H1 (cell line): ENCODE measurements at regions not wholly inside any gene's neighbourhood (a gene's known extent, or its start where the extent isn't known, plus 50 kb on each side); places are given as distances from the start of the nearest gene placed in this dataset.

Source experiments
- CTCF ChIA-PET: fragments of 300-600 bp; sonication (Branson Sonifier 250); formaldehyde crosslinking; loops from one replicate; lab custom pipeline; 2021; ENCODE audit not compliant: partially characterized antibody; lab: Charles Lee
- POLR2A ChIA-PET: fragments of 300-600 bp; sonication (Branson Sonifier 250); formaldehyde crosslinking; loops from one replicate; lab custom pipeline; 2021; ENCODE audit warnings: inconsistent platforms; ENCODE audit not compliant: partially characterized antibody; lab: Charles Lee
- DNase-seq, 2 experiments: peaks; one replicate each; pipeline versions ENCODE4 v3.0.0 to v3.0.0-alpha.2; 2010 to 2022; ENCODE audit warnings: low spot score in 2 of 2, low read depth in 1 of 2, mixed read lengths in 1 of 2
- FAIRE-seq: peaks from 2 replicates; lab custom pipeline; 2011; peaks lifted over from hg19 to GRCh38; lab: Jason Lieb, UNC
- H2AFZ ChIP-seq: 2 replicates; pipeline ENCODE4 v1.8.1; 2012; ENCODE audit warnings: low read length, inconsistent platforms
- H2AK5ac ChIP-seq: 2 replicates; pipeline ENCODE4 v1.6.1; 2013; ENCODE audit warnings: low read depth, low read length
- H2BK120ac ChIP-seq: replicated peaks from 2 replicates; pipeline ENCODE3; 2013; ENCODE audit warnings: low read depth, low read length, inconsistent platforms
- H2BK12ac ChIP-seq: 2 replicates; pipeline ENCODE4 v1.6.1; 2013; ENCODE audit warnings: low read depth, low read length
- H2BK15ac ChIP-seq: 2 replicates; pipeline ENCODE4 v1.6.1; 2013; ENCODE audit warnings: low read length
- H2BK20ac ChIP-seq: 2 replicates; pipeline ENCODE4 v1.6.1; 2013; ENCODE audit warnings: low read length
- H2BK5ac ChIP-seq: 2 replicates; pipeline ENCODE4 v1.6.1; 2013; ENCODE audit warnings: low read depth, low read length
- H3K14ac ChIP-seq: 2 replicates; pipeline ENCODE4 v1.6.1; 2013; ENCODE audit warnings: inconsistent platforms; ENCODE audit not compliant: insufficient read length
- H3K18ac ChIP-seq: 2 replicates; pipeline ENCODE4 v1.6.1; 2013; ENCODE audit warnings: low read length; ENCODE audit errors: extremely low read depth
- H3K23ac ChIP-seq: 2 replicates; pipeline ENCODE4 v1.6.1; 2013; ENCODE audit warnings: inconsistent platforms; ENCODE audit not compliant: insufficient read length
- H3K23me2 ChIP-seq: 2 replicates; pipeline ENCODE4 v1.6.1; 2013; ENCODE audit warnings: low read depth, low read length
- H3K27ac ChIP-seq: 2 replicates; pipeline ENCODE4 v1.6.1; 2011; ENCODE audit warnings: low read depth, low read length, inconsistent platforms
- H3K27me3 ChIP-seq, 4 experiments: replicated peaks in 1 of 4; 1 replicate in 1 of 4; 2 replicates in 3 of 4; pipeline versions ENCODE4 v1.6.1 to v1.8.1; 2011 to 2013; ENCODE audit warnings: low read length in 3 of 4, mild to moderate bottlenecking in 3 of 4, inconsistent platforms in 2 of 4, mixed read lengths in 2 of 4, moderate library complexity in 1 of 4; ENCODE audit not compliant: control insufficient read depth in 3 of 4, insufficient read depth in 3 of 4; ENCODE audit errors: extremely low read depth in 1 of 4
- H3K36me3 ChIP-seq, 4 experiments: 2 replicates each; pipeline versions ENCODE4 v1.6.1 to v1.8.1; 2011 to 2013; ENCODE audit warnings: mild to moderate bottlenecking in 4 of 4, low read length in 3 of 4, moderate library complexity in 2 of 4, control low read depth in 1 of 4, inconsistent platforms in 1 of 4; ENCODE audit not compliant: insufficient read depth in 4 of 4, control insufficient read depth in 2 of 4
- H3K4ac ChIP-seq: replicated peaks from 2 replicates; pipeline ENCODE3; 2013; ENCODE audit warnings: low read length, low read depth, mixed read lengths, inconsistent platforms; ENCODE audit not compliant: insufficient read length
- H3K4me1 ChIP-seq, 4 experiments: replicated peaks in 1 of 4; 1 replicate in 1 of 4; 2 replicates in 3 of 4; pipeline versions ENCODE4 v1.6.1 to v1.8.1; 2011 to 2013; ENCODE audit warnings: low read length in 3 of 4, inconsistent platforms in 2 of 4, mixed read lengths in 1 of 4; ENCODE audit not compliant: insufficient read depth in 4 of 4, control insufficient read depth in 3 of 4
- H3K4me2 ChIP-seq, 2 experiments: 2 replicates each; pipeline versions ENCODE4 v1.6.1 to v1.8.1; 2011 to 2013; ENCODE audit warnings: low read depth in 2 of 2, low read length in 2 of 2, control low read depth in 1 of 2, inconsistent platforms in 1 of 2, mild to moderate bottlenecking in 1 of 2; ENCODE audit not compliant: insufficient read depth in 1 of 2
- H3K4me3 ChIP-seq, 4 experiments: fragments of 200-600, 300-600 bp in 1 of 4; sonication (generic), shearing (Covaris generic), sonication (Bioruptor Twin) in 1 of 4; 2 replicates each; pipeline versions ENCODE4 v1.5.1 to v1.8.1; 2011 to 2016; ENCODE audit warnings: low read length in 4 of 4, low read depth in 3 of 4, control low read depth in 2 of 4, inconsistent platforms in 2 of 4, mild to moderate bottlenecking in 2 of 4, mixed read lengths in 1 of 4, moderate library complexity in 1 of 4; ENCODE audit not compliant: insufficient read depth in 2 of 4; ENCODE audit errors: extremely low read depth in 1 of 4
- H3K56ac ChIP-seq: replicated peaks from 2 replicates; pipeline ENCODE3; 2013; ENCODE audit warnings: low read depth, mild to moderate bottlenecking, mixed read lengths, low read length, inconsistent platforms; ENCODE audit not compliant: insufficient read length
- H3K79me1 ChIP-seq: 2 replicates; pipeline ENCODE4 v1.6.1; 2013; ENCODE audit warnings: low read depth, low read length, control low read depth
- H3K79me2 ChIP-seq, 2 experiments: 2 replicates each; pipeline versions ENCODE4 v1.6.1 to v1.8.1; 2012 to 2013; ENCODE audit warnings: low read length in 2 of 2, mild to moderate bottlenecking in 2 of 2, inconsistent platforms in 1 of 2; ENCODE audit not compliant: insufficient read depth in 2 of 2, control insufficient read depth in 1 of 2
- H3K9ac ChIP-seq, 4 experiments: replicated peaks in 1 of 4; 1 replicate in 1 of 4; 2 replicates in 3 of 4; pipeline versions ENCODE4 v1.6.1 to v1.8.1; 2011 to 2013; ENCODE audit warnings: low read depth in 3 of 4, low read length in 3 of 4, control low read depth in 2 of 4, mild to moderate bottlenecking in 2 of 4, moderate library complexity in 2 of 4, inconsistent platforms in 1 of 4; ENCODE audit errors: extremely low read depth in 1 of 4
- H3K9me3 ChIP-seq, 2 experiments: 2 replicates each; pipeline versions ENCODE4 v1.6.1 to v1.8.1; 2012 to 2013; ENCODE audit warnings: mild to moderate bottlenecking in 2 of 2, moderate library complexity in 2 of 2, control low read depth in 1 of 2, inconsistent platforms in 1 of 2, low read depth in 1 of 2, low read length in 1 of 2, mixed read lengths in 1 of 2; ENCODE audit not compliant: insufficient read depth in 2 of 2
- H4K20me1 ChIP-seq, 2 experiments: replicated peaks in 1 of 2; 2 replicates each; pipeline versions ENCODE3 to v1.8.1; 2011 to 2013; ENCODE audit warnings: inconsistent platforms in 2 of 2, low read length in 2 of 2, mild to moderate bottlenecking in 1 of 2; ENCODE audit not compliant: insufficient read depth in 2 of 2, control insufficient read depth in 1 of 2
- H4K5ac ChIP-seq: 2 replicates; pipeline ENCODE4 v1.6.1; 2013; ENCODE audit warnings: low read length, low read depth, mixed read lengths, inconsistent platforms; ENCODE audit not compliant: insufficient read length
- H4K8ac ChIP-seq: 2 replicates; pipeline ENCODE4 v1.8.0; 2013; ENCODE audit warnings: mild to moderate bottlenecking, moderate library complexity, low read length, inconsistent platforms; ENCODE audit not compliant: insufficient read depth; ENCODE audit errors: extremely low read depth
- H4K91ac ChIP-seq: replicated peaks from 2 replicates; pipeline ENCODE3; 2013; ENCODE audit warnings: low read length, mixed read lengths, inconsistent platforms; ENCODE audit not compliant: insufficient read length
- BRCA1 ChIP-seq: IDR thresholded peaks from 2 replicates; pipeline ENCODE4 v1.6.1; 2012; ENCODE audit warnings: low read depth, low read length, improper control_type of control experiment
- FOSL1 ChIP-seq: IDR thresholded peaks from 2 replicates; pipeline ENCODE4 v1.6.1; 2011; ENCODE audit warnings: mild to moderate bottlenecking, low read depth, low read length, moderate library complexity; ENCODE audit not compliant: insufficient read depth
- HDAC6 ChIP-seq: IDR thresholded peaks from one replicate; pipeline ENCODE4 v1.7.1; 2012; ENCODE audit warnings: low read depth, mild to moderate bottlenecking, inconsistent platforms, low read length, moderate library complexity
- POLR2A ChIP-seq, 2 experiments: IDR thresholded peaks; 1 replicate in 1 of 2; 2 replicates in 1 of 2; pipeline ENCODE4 v1.6.1; 2011; ENCODE audit warnings: low read depth in 2 of 2, low read length in 2 of 2, mild to moderate bottlenecking in 2 of 2; ENCODE audit errors: control extremely low read depth in 1 of 2
- SIRT6 ChIP-seq: IDR thresholded peaks from one replicate; pipeline ENCODE4 v1.7.1; 2012; ENCODE audit warnings: low read length, inconsistent platforms
- TBP ChIP-seq: IDR thresholded peaks from 2 replicates; pipeline ENCODE4 v1.6.1; 2011; ENCODE audit warnings: low read depth, low read length, improper control_type of control experiment
- WGBS, 2 experiments: shearing (Covaris generic) in 1 of 2; methylation state at CpG; one replicate each; pipeline versions ENCODE4 v1.1.6 to v1.1.7; 2013 to 2015; ENCODE audit warnings: low lambda C conversion rate in 2 of 2, mixed read lengths in 2 of 2, inconsistent platforms in 1 of 2, low coverage in 1 of 2, missing lambda C conversion rate in 1 of 2; ENCODE audit not compliant: insufficient replicate concordance in 2 of 2, insufficient coverage in 1 of 2, insufficient read length in 1 of 2; ENCODE audit errors: extremely low coverage in 1 of 2, missing lambda C conversion rate in 1 of 2; 5-methylcytosine and 5-hydroxymethylcytosine counted together
- TF ChIP-seq, protein P1 (sequence below): IDR thresholded peaks from 2 replicates; pipeline ENCODE4 v1.6.1; 2012; ENCODE audit warnings: low read length, inconsistent platforms
- TF ChIP-seq, protein P2 (sequence below): IDR thresholded peaks from 2 replicates; pipeline ENCODE4 v1.6.1; 2011; ENCODE audit warnings: low read depth, mild to moderate bottlenecking, low read length; ENCODE audit not compliant: insufficient read depth

DNA sequence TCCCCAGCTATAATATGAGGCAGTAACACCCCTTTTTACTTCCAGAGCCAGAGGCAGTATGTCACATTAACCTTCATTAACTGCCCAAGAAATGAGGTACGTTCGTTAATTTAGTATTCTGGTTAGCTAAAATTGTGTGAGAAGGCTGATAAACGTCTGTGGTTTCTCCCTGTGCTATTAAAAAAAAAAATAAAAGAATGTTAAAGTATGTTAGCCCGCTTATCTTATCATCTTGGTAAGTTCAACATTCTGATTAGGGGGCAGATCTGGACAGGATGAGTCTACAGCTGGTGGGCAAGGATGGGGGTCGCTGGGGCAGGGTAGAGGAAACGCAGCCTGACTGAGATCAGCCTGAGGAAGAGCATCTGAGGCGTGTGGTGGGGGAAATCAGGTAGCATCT, 154.0 kb downstream of the PRL start:
- Histone ChIP-seq H3K36me3 (no peaks in the 10 kb centered on the region), H4K20me1 (peaks cover 0 to 1% of the 10 kb centered on the region in 2 experiments), H3K9ac (no peak overlapping the region), H3K79me2 (no peaks in the 10 kb centered on the region; a peak in 1 of 4 replicates), H3K4me2 (no peak overlapping the region), H4K91ac (no peak overlapping the region), H3K4ac (no peak overlapping the region), H2AFZ (no peak overlapping the region), H2BK5ac (no peak overlapping the region), H2BK15ac (no peak overlapping the region), H3K27ac (no peak overlapping the region), H3K4me1 (peaks cover 8 to 24% (median 15%) of the 10 kb centered on the region in 4 experiments), H2BK20ac (no peak overlapping the region), H3K79me1 (no peaks in the 10 kb centered on the region), H3K27me3 (no peaks in the 10 kb centered on the region), H3K14ac (no peak overlapping the region), H2BK12ac (no peak overlapping the region), H2BK120ac (no peak overlapping the region), H3K23ac (no peak overlapping the region), H3K56ac (no peak overlapping the region), H3K23me2 (no peaks in the 10 kb centered on the region), H3K18ac (no peak overlapping the region), H3K9me3 (no peaks in the 10 kb centered on the region), H4K8ac (no peak overlapping the region), H2AK5ac (no peak overlapping the region), H3K4me3 (no peak overlapping the region), H4K5ac (no peak overlapping the region)
- 91% methylated on average over 7 of the region's 7 CpGs; no CpG with 5 or more reads in 1 of the 2 experiments for WGBS, 2 experiments
- ChIA-PET CTCF (interaction anchor here (0.6 kb wide), 1 partner anchor 9 kb away, joined by 3 read pairs; no protein-coding TSS in a partner anchor), POLR2A (interaction anchor here (1.4 kb wide), 1 partner anchor 10 kb away, joined by 3 read pairs; no protein-coding TSS in a partner anchor)
- DNase-seq (no peak), FAIRE-seq (no peak)
- TF ChIP-seq, protein P1, sequence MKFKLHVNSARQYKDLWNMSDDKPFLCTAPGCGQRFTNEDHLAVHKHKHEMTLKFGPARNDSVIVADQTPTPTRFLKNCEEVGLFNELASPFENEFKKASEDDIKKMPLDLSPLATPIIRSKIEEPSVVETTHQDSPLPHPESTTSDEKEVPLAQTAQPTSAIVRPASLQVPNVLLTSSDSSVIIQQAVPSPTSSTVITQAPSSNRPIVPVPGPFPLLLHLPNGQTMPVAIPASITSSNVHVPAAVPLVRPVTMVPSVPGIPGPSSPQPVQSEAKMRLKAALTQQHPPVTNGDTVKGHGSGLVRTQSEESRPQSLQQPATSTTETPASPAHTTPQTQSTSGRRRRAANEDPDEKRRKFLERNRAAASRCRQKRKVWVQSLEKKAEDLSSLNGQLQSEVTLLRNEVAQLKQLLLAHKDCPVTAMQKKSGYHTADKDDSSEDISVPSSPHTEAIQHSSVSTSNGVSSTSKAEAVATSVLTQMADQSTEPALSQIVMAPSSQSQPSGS = no peak
- TF ChIP-seq, protein P2, sequence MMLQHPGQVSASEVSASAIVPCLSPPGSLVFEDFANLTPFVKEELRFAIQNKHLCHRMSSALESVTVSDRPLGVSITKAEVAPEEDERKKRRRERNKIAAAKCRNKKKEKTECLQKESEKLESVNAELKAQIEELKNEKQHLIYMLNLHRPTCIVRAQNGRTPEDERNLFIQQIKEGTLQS = no peak
- TF ChIP-seq FOSL1 (no peak), SIRT6 (no peak), POLR2A (IDR thresholded peaks at IDR 0.05; ENCODE audit: control extremely low read depth in 1 of 2, low read depth in 2 of 2, low read length in 2 of 2) (no peak), BRCA1 (no peak), TBP (no peak), HDAC6 (no peak)
